Duodenal mucosa (tissue), 2 donors: ENCODE measurements at regions not wholly inside any gene's neighbourhood (a gene's known extent, or its start where the extent isn't known, plus 50 kb on each side); places are given as distances from the start of the nearest gene placed in this dataset.
"Not testable (repeated sequence)": the region's sequence is repeated elsewhere in the genome, so short reads cannot be mapped to it uniquely, and the experiment has no call there.

Experiments
- H3K27ac ChIP-seq: one replicate; pipeline ENCODE4 v1.7.0; 2013; ENCODE audit warnings: low read depth, low read length
- H3K27me3 ChIP-seq, 2 donors: one replicate each; pipeline ENCODE4 v1.7.0; 2013; ENCODE audit warnings: low read length in 2 of 2, control low read depth in 1 of 2; ENCODE audit not compliant: insufficient read depth in 2 of 2, control insufficient read depth in 1 of 2
- H3K36me3 ChIP-seq, 2 donors: one replicate each; pipeline ENCODE4 v1.7.0; 2013; ENCODE audit warnings: low read length in 2 of 2, control low read depth in 1 of 2; ENCODE audit not compliant: insufficient read depth in 2 of 2, control insufficient read depth in 1 of 2
- H3K4me1 ChIP-seq, 2 donors: one replicate each; pipeline ENCODE4 v1.7.0; 2013; ENCODE audit warnings: low read length in 2 of 2, control low read depth in 1 of 2; ENCODE audit not compliant: insufficient read depth in 2 of 2, control insufficient read depth in 1 of 2
- H3K4me3 ChIP-seq, 2 donors: one replicate each; pipeline ENCODE4 v1.7.0; 2013; ENCODE audit warnings: low read length in 2 of 2, low read depth in 1 of 2
- H3K9ac ChIP-seq, 2 donors: one replicate each; pipeline ENCODE4 v1.7.0; 2013; ENCODE audit warnings: low read length in 2 of 2, low read depth in 1 of 2
- H3K9me3 ChIP-seq, 2 donors: one replicate each; pipeline ENCODE4 v1.7.0; 2013; ENCODE audit warnings: low read length in 2 of 2, control low read depth in 1 of 2; ENCODE audit not compliant: control insufficient read depth in 1 of 2

GRCh38 chr7:152914014-152914844, 154.7 kb downstream of the ACTR3B start:
- H3K4me1 ChIP-seq = no peaks in the 10 kb centered on the region
- no peak overlapping the region for H3K4me3 ChIP-seq
- no peak overlapping the region for H3K27ac ChIP-seq
- no peaks in the 10 kb centered on the region for H3K27me3 ChIP-seq
- no peak overlapping the region for H3K9ac ChIP-seq
- no peaks in the 10 kb centered on the region for H3K36me3 ChIP-seq
- H3K9me3 ChIP-seq = peaks cover 0 to 5% of the 10 kb centered on the region in 2 donors

GRCh38 chr7:152914845-152915102, 155.2 kb downstream of the ACTR3B start:
- H3K9me3 ChIP-seq, H3K27ac ChIP-seq, H3K36me3 ChIP-seq, H3K4me1 ChIP-seq, H3K9ac ChIP-seq, H3K27me3 ChIP-seq, H3K4me3 ChIP-seq: not testable (repeated sequence)

GRCh38 chr7:152922318-152923081, 162.9 kb downstream of the ACTR3B start:
- Histone ChIP-seq H3K9ac (no peak overlapping the region), H3K27me3 (peaks cover 20 to 24% of the 10 kb centered on the region in 2 donors), H3K4me3 (no peak overlapping the region), H3K4me1 (no peaks in the 10 kb centered on the region), H3K9me3 (no peaks in the 10 kb centered on the region), H3K36me3 (no peaks in the 10 kb centered on the region), H3K27ac (no peak overlapping the region)

GRCh38 chr7:152923711-152924110, 164.2 kb downstream of the ACTR3B start:
- no peaks in the 10 kb centered on the region for H3K9me3 ChIP-seq
- no peaks in the 10 kb centered on the region for H3K36me3 ChIP-seq
- H3K4me1 ChIP-seq = no peaks in the 10 kb centered on the region
- no peak overlapping the region for H3K9ac ChIP-seq
- no peak overlapping the region for H3K4me3 ChIP-seq
- H3K27ac ChIP-seq = no peak overlapping the region
- peaks cover 20 to 24% of the 10 kb centered on the region in 2 donors for H3K27me3 ChIP-seq

- Histone ChIP-seq H3K9me3 (no peaks in the 10 kb centered on the region), H3K36me3 (no peaks in the 10 kb centered on the region), H3K27ac (no peak overlapping the region), H3K4me1 (no peaks in the 10 kb centered on the region), H3K9ac (no peak overlapping the region), H3K4me3 (no peak overlapping the region), H3K27me3 (peaks cover 20 to 24% of the 10 kb centered on the region in 2 donors)
These were observed 164.7 kb downstream of the ACTR3B start for GRCh38 chr7:152924238-152924637.

GRCh38 chr7:152924826-152925411, 165.4 kb downstream of the ACTR3B start:
- Histone ChIP-seq H3K27ac (no peak overlapping the region), H3K4me3 (no peak overlapping the region), H3K9ac (no peak overlapping the region), H3K9me3 (no peaks in the 10 kb centered on the region), H3K36me3 (no peaks in the 10 kb centered on the region), H3K4me1 (no peaks in the 10 kb centered on the region), H3K27me3 (peaks cover 20 to 24% of the 10 kb centered on the region in 2 donors)

GRCh38 chr7:152925412-152926147, 166.0 kb downstream of the ACTR3B start:
- no peaks in the 10 kb centered on the region for H3K36me3 ChIP-seq
- H3K9ac ChIP-seq = no peak overlapping the region
- no peak overlapping the region for H3K27ac ChIP-seq
- no peaks in the 10 kb centered on the region for H3K4me1 ChIP-seq
- H3K4me3 ChIP-seq = no peak overlapping the region
- H3K9me3 ChIP-seq = no peaks in the 10 kb centered on the region
- peaks cover 20 to 24% of the 10 kb centered on the region in 2 donors for H3K27me3 ChIP-seq

- no peak overlapping the region for H3K27ac ChIP-seq
- H3K27me3 ChIP-seq = no peaks in the 10 kb centered on the region
- H3K4me1 ChIP-seq = no peaks in the 10 kb centered on the region
- no peak overlapping the region for H3K4me3 ChIP-seq
- no peak overlapping the region for H3K9ac ChIP-seq
- H3K9me3 ChIP-seq = no peaks in the 10 kb centered on the region
- no peaks in the 10 kb centered on the region for H3K36me3 ChIP-seq
These were observed 172.1 kb downstream of the ACTR3B start for GRCh38 chr7:152931633-152932032.

- H3K9ac ChIP-seq = no peak overlapping the region
- no peaks in the 10 kb centered on the region for H3K9me3 ChIP-seq
- no peaks in the 10 kb centered on the region for H3K4me1 ChIP-seq
- no peak overlapping the region for H3K4me3 ChIP-seq
- H3K27me3 ChIP-seq = no peaks in the 10 kb centered on the region
- H3K36me3 ChIP-seq = no peaks in the 10 kb centered on the region
- H3K27ac ChIP-seq = no peak overlapping the region
These were observed 177.7 kb downstream of the ACTR3B start for GRCh38 chr7:152937282-152937681.

- H3K9ac ChIP-seq, H3K27ac ChIP-seq, H3K27me3 ChIP-seq, H3K36me3 ChIP-seq, H3K4me1 ChIP-seq, H3K4me3 ChIP-seq, H3K9me3 ChIP-seq: not testable (repeated sequence)
These were observed 187.1 kb downstream of the ACTR3B start for GRCh38 chr7:152946616-152947015.
